Large intestine (tissue), 3 donors: ENCODE measurements at regions not wholly inside any gene's neighbourhood (a gene's known extent, or its start where the extent isn't known, plus 50 kb on each side); places are given as distances from the start of the nearest gene placed in this dataset.
"Not testable (repeated sequence)": the region's sequence is repeated elsewhere in the genome, so short reads cannot be mapped to it uniquely, and the experiment has no call there.

ENCODE experiments used
- DNase-seq, 2 donors: peaks; one replicate each; pipeline versions ENCODE4 v3.0.0 to v3.0.0-alpha.2; 2013
- H3K27ac ChIP-seq: one replicate; pipeline ENCODE4 v1.5.1; 2013; ENCODE audit warnings: low read length
- H3K27me3 ChIP-seq: 2 replicates; pipeline ENCODE4 v1.6.1; 2013; ENCODE audit warnings: low read length; ENCODE audit not compliant: control insufficient read depth, insufficient read depth
- H3K36me3 ChIP-seq: 2 replicates; pipeline ENCODE4 v1.6.1; 2013; ENCODE audit warnings: low read length; ENCODE audit not compliant: control insufficient read depth, insufficient read depth
- H3K4me1 ChIP-seq: one replicate; pipeline ENCODE4 v1.6.1; 2013; ENCODE audit warnings: low read length; ENCODE audit not compliant: control insufficient read depth, insufficient read depth
- H3K4me3 ChIP-seq: one replicate; pipeline ENCODE4 v1.5.1; 2013; ENCODE audit warnings: low read length
- H3K9me3 ChIP-seq: one replicate; pipeline ENCODE4 v1.6.1; 2013; ENCODE audit warnings: mild to moderate bottlenecking, low read depth, low read length, moderate library complexity; ENCODE audit not compliant: control insufficient read depth
- WGBS: methylation state at CpG from one replicate; pipeline ENCODE4 v1.1.5; 2013; ENCODE audit warnings: low lambda C conversion rate; ENCODE audit not compliant: insufficient coverage; 5-methylcytosine and 5-hydroxymethylcytosine counted together

DNA sequence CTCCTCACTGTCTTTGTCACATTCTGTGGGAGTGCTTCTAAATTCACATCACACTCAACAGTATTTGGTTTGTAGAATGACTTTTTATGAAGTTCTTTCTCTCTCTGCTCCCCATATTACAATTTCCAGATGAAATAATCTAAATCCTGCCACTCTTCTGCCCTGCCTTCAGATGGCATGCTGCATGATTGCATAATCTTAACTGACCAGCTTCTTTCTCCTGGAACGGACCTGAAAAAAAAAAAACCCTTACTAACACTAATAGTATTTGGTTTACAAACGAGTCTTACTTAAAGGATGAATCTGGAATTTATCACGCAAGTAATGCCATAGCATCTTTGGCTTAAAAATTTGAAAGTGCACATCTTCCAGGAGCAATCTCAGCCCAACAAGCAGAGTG, 272.3 kb downstream of the NAF1 start:
- Histone ChIP-seq H3K36me3 (no peaks in the 10 kb centered on the region), H3K4me1 (no peaks in the 10 kb centered on the region), H3K27me3 (no peaks in the 10 kb centered on the region), H3K9me3 (no peaks in the 10 kb centered on the region), H3K4me3 (no peak overlapping the region), H3K27ac (no peak overlapping the region)
- whole genome bisulfite sequencing = 88% methylated on average over 2 of the region's 3 CpGs
- DNase-seq = no peak

DNA sequence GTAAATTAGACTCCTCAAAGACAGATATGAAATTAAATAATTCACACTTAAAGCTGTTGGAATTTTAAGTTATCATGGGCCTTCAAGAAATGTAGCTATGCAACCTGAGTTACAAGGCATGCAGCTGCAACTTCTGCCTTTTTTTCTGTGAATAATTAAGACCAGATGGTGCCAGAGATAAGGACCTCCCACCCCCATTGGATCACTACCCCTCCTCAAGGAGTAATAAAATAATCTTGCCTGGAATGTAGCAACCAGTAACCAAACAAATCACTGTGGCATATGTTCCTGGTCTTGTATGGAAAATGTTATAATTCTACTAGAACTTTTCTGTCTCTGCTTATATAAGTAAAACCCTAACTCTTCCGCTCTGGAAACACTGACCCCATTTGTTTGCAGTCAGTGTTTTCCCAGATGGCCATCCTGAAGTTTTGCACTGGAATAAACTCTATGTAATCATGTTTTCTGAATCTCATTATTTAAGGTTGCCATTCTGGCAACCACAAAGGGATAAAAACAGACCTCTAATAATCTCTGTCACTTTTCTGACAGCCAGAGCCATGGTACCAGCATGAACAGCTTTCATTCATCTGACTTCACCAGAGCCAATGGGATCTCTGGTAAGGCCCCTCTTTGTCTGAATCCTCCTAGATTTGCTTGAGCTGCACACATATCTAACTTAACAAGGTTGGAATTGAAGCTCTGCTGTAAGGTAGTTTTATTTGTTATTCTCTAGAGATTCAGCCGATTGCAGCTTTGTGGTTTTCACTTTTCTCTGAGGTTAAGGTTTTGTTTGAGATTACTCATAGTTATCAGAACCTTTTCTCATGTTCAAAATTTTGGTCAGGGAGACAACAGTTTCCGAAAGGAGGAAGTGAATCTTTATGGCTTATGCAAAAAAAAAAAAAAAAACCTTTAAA, 274.6 kb downstream of the NAF1 start:
- no peaks in the 10 kb centered on the region for H3K27me3 ChIP-seq
- H3K27ac ChIP-seq = no peak overlapping the region
- no peaks in the 10 kb centered on the region for H3K4me1 ChIP-seq
- no peak overlapping the region for H3K4me3 ChIP-seq
- 80% methylated on average over 2 of the region's 3 CpGs for WGBS
- no peak for DNase-seq
- H3K36me3 ChIP-seq = no peaks in the 10 kb centered on the region
- H3K9me3 ChIP-seq = no peaks in the 10 kb centered on the region

DNA sequence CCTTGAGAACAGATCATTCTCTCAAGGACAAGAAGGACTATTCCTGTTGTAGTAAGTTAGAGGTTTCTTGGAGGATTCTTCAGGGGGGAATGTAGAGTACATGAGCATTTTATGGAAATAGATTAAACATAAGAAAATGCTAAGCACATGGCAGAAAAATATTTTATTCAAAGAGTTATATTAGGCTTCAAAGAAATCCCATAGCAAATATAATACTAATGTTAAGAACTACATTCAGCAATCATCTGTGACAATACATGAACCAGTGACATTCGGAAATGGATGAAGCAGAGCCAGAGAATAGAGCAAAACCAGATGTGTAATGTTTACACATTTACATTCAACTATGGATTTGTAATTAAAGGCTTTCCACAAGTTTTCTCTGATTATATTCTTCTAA, 288.6 kb downstream of the NAF1 start:
- H3K27me3 ChIP-seq = no peaks in the 10 kb centered on the region
- no peaks in the 10 kb centered on the region for H3K36me3 ChIP-seq
- 100% methylated on average over 1 of the region's 1 CpG for WGBS
- no peak for DNase-seq
- H3K4me3 ChIP-seq = no peak overlapping the region
- H3K27ac ChIP-seq = no peak overlapping the region
- no peaks in the 10 kb centered on the region for H3K9me3 ChIP-seq
- H3K4me1 ChIP-seq = no peaks in the 10 kb centered on the region

DNA sequence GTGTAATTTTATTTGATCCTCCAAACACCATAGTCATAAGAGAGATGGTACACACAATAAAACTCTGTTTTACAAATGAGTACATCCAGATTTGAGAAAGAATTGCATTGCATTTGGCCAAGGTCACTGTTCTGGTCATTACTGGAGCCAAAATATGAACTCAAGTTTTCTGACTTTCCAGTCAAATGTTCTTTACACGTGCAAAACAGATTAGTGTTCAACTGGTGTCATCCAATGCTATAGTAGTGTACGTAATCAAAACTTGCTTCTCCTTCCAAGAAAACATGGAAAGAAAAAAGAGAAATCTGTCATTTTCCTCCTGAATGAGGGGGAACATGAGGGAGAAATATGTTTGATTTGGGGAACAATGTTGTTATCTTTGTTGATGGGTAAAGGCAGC, 291.9 kb downstream of the NAF1 start:
- no peak for DNase-seq
- H3K36me3 ChIP-seq = no peaks in the 10 kb centered on the region
- H3K27me3 ChIP-seq = no peaks in the 10 kb centered on the region
- no peak overlapping the region for H3K27ac ChIP-seq
- no peaks in the 10 kb centered on the region for H3K9me3 ChIP-seq
- H3K4me3 ChIP-seq = no peak overlapping the region
- no peaks in the 10 kb centered on the region for H3K4me1 ChIP-seq
- WGBS = 92% methylated on average over 2 of the region's 2 CpGs

DNA sequence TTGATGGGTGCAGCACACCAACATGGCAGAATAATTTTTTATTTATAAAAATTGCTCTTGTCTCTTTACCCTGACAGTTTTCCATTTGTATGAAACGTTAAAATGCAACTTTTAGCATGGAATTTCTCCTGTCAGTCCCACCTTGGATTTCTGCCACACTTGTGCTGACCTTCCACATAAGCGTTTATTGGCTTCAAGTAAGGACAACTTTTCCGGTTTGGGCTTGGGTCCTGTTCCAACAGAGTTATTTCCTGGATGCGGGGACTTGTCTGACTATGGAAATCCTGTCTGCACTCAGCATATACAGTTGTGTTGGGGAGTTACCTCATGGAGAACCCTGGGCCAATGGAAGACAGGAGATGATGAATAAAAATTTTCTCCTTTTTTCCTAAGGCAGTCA, 294.7 kb downstream of the NAF1 start:
- 60% methylated on average over 1 of the region's 4 CpGs for WGBS
- Histone ChIP-seq H3K4me1 (no peaks in the 10 kb centered on the region), H3K36me3 (no peaks in the 10 kb centered on the region), H3K9me3 (no peaks in the 10 kb centered on the region), H3K27ac (no peak overlapping the region), H3K4me3 (no peak overlapping the region), H3K27me3 (no peaks in the 10 kb centered on the region)
- DNase-seq = no peak

DNA sequence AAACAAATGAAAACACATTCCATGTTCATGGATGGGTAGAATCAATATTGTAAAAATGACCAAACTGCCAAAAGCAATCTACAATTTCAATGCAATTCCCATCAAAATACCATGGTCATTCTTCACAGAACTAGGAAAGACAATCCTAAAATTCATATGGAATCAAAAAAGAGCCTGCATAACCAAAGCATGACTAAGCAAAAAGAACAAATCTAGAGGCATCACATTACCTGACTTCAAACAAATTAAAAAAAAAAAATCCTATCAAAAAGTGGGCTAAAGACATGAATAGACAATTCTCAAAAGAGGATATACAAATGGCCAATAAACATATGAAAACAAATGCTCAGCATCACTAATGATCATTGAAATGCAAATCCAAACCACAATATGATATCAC, 297.5 kb downstream of the NAF1 start:
- Histone ChIP-seq H3K36me3 (no peaks in the 10 kb centered on the region), H3K4me3 (no peak overlapping the region), H3K27me3 (no peaks in the 10 kb centered on the region), H3K27ac (no peak overlapping the region), H3K9me3 (no peaks in the 10 kb centered on the region), H3K4me1 (no peaks in the 10 kb centered on the region)
- DNase-seq = no peak

DNA sequence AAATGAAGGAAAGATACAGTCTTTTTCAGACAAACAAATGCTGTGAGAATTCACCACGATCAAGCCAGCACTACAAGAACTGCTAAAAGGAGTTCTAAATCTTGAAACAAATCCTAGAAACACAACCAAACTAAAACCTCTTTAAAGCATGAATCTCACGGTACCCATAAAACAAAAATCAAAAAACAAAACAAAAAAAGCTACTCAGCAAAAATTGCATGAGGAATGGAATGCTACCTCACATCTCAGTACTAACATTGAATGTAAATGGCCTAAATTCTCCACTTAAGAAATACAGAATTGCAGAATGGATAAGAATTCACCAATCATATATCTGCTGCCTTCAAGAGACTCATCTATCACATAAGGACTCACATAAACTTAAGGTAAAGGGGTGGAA, 300.1 kb downstream of the NAF1 start:
- H3K27ac ChIP-seq = no peak overlapping the region
- no peaks in the 10 kb centered on the region for H3K27me3 ChIP-seq
- 83% methylated on average over 2 of the region's 2 CpGs for WGBS
- no peak overlapping the region for H3K4me3 ChIP-seq
- no peaks in the 10 kb centered on the region for H3K4me1 ChIP-seq
- H3K36me3 ChIP-seq = no peaks in the 10 kb centered on the region
- no peaks in the 10 kb centered on the region for H3K9me3 ChIP-seq
- DNase-seq = no peak

DNA sequence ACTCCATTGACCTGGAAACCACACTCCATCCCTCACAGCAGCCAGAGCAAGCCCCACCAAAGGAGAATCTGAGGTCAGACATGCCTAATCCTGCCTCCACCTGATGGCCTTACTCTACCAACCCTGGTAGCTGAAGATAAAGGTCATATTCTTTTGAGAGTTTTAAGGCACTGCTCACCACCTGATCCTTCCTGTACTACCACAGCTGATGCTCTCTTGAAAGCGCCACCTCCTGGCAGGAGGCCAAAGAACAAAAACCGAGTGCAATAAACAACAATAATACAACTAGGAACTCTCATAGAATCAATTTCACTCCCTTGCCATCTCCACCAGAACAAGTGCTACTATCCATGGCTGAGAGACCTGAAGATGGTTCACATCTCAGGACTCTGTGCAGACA, 301.6 kb downstream of the NAF1 start:
- Histone ChIP-seq H3K27ac (no peak overlapping the region), H3K4me1 (no peaks in the 10 kb centered on the region), H3K4me3 (no peak overlapping the region), H3K36me3 (no peaks in the 10 kb centered on the region), H3K27me3 (no peaks in the 10 kb centered on the region), H3K9me3 (no peaks in the 10 kb centered on the region)
- no peak for DNase-seq
- no CpG with 5 or more reads among the region's 2 CpGs for WGBS

DNA sequence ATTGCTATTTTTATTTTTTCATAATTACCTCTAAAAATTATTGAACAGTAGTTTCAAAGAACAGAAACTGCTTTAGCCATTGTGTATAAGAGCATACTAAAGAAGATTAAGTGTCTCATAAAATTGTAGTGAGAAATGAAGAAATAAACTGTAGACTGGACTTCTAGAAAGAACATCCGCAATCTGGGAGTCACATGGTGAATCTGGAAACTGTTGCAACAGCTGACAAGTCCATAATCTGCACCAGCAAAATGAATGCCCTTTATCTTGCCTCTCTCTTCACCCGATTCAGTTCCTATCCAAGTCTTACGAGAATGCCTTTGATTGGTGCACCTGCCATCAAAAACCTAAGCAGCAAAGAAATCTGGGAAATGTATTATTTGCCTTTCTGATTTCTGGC, 312.9 kb downstream of the NAF1 start:
- WGBS = 80% methylated on average over 1 of the region's 3 CpGs
- DNase-seq = no peak
- H3K27me3 ChIP-seq = no peaks in the 10 kb centered on the region
- no peak overlapping the region for H3K4me3 ChIP-seq
- H3K9me3 ChIP-seq = no peaks in the 10 kb centered on the region
- H3K4me1 ChIP-seq = no peaks in the 10 kb centered on the region
- no peak overlapping the region for H3K27ac ChIP-seq
- no peaks in the 10 kb centered on the region for H3K36me3 ChIP-seq

DNA sequence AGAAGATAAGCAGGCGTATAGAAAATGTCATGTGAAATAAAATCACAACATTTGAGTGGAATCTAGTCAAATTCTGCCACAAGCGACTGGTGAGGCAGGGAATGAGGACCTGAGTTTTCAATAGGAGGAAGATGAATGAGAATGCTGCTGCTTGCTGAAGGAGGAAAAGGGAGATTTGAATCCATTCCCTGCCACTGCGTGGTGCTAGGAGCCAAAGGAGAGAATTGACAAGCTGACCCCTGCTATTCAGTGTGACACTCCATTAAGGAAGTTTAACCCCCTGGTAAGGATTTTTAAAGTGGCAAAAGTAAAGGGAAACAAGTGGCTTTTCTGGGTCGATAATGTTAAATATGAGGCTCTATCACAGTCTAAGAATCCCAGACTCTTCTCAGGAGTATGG, 314.0 kb downstream of the NAF1 start:
- Histone ChIP-seq H3K27me3 (no peaks in the 10 kb centered on the region), H3K36me3 (no peaks in the 10 kb centered on the region), H3K4me1 (no peaks in the 10 kb centered on the region), H3K27ac (no peak overlapping the region), H3K9me3 (no peaks in the 10 kb centered on the region), H3K4me3 (no peak overlapping the region)
- DNase-seq = no peak
- 93% methylated on average over 2 of the region's 4 CpGs for WGBS

DNA sequence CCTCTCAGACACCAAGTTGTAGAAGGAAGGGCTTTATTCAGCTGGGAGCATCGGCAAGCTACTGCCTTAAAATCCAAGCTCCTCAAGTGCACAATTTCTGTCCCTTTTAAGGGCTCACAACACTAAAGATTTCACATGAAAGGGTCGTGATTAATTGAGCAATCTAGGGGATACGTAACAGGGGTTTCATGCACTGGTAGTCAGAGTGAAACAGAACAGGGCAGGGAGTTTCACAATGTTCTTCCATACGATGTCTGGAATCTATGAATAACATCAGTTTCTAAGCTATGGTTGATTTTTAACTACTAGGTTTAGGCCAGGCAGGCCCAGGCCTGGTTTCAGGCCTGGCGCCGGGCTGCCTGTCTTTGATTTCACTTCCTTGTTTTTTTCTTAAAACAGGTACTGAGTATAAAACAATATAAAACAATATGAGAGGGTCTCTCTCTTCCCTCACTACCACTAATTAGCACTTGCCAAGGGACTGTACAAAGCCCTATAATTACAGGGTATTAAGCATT, 315.4 kb downstream of the NAF1 start:
- not testable (repeated sequence) for DNase-seq, H3K27me3 ChIP-seq, H3K36me3 ChIP-seq, H3K4me1 ChIP-seq, H3K27ac ChIP-seq, H3K9me3 ChIP-seq, H3K4me3 ChIP-seq
- no CpG with 5 or more reads among the region's 6 CpGs for WGBS
